HL-60 (cell line): ENCODE measurements at regions not wholly inside any gene's neighbourhood (a gene's known extent, or its start where the extent isn't known, plus 50 kb on each side); places are given as distances from the start of the nearest gene placed in this dataset.

Experiments used
- CTCF ChIP-seq: IDR thresholded peaks from one replicate; pipeline ENCODE4 v1.5.1; 2011; ENCODE audit warnings: low read length, control low read depth, inconsistent platforms; ENCODE audit not compliant: insufficient read depth
- GABPA ChIP-seq: IDR thresholded peaks from 2 replicates; pipeline ENCODE4 v1.6.1; 2012; ENCODE audit warnings: low read depth
- POLR2AphosphoS5 ChIP-seq: IDR thresholded peaks from 2 replicates; pipeline ENCODE4 v1.6.1; 2012; ENCODE audit warnings: low read depth
- REST ChIP-seq: IDR thresholded peaks from 2 replicates; pipeline ENCODE4 v1.6.1; 2012; ENCODE audit warnings: low read depth; ENCODE audit not compliant: insufficient replicate concordance
- SPI1 ChIP-seq: IDR thresholded peaks from 2 replicates; pipeline ENCODE4 v1.6.1; 2012; ENCODE audit warnings: low read depth, mild to moderate bottlenecking, borderline replicate concordance

GRCh38 chr5:117792476-117792875 is 1195.9 kb downstream of the DTWD2 start:
- TF ChIP-seq CTCF, result no peak
- TF ChIP-seq GABPA, result no peak
- TF ChIP-seq POLR2AphosphoS5, result no peak
- TF ChIP-seq REST, result no peak
- TF ChIP-seq SPI1, result no peak
